Gastrocnemius medialis (tissue), 4 donors: ENCODE measurements at regions not wholly inside any gene's neighbourhood (a gene's known extent, or its start where the extent isn't known, plus 50 kb on each side); places are given as distances from the start of the nearest gene placed in this dataset.

Source experiments
- POLR2A ChIP-seq, 2 donors: fragments of 450-650 bp; IDR thresholded peaks; one replicate each; pipeline ENCODE4 v1.6.1; 2017; ENCODE audit warnings: antibody characterized with exemption in 2 of 2, mild to moderate bottlenecking in 2 of 2, moderate library complexity in 2 of 2
- TF ChIP-seq, protein P1 (sequence below), 5 experiments: fragments of 450-650 bp in 3 of 5; fragments of 200-600 bp in 2 of 5; sonication (generic) in 2 of 5; IDR thresholded peaks in 4 of 5; conservative IDR thresholded peaks in 1 of 5; 1 replicate in 4 of 5; 2 replicates in 1 of 5; pipeline ENCODE4 v1.5.1; 2016 to 2019; ENCODE audit warnings: antibody characterized with exemption in 5 of 5, mild to moderate bottlenecking in 3 of 5, moderate library complexity in 3 of 5

- no peak for TF ChIP-seq POLR2A (IDR thresholded peaks at IDR 0.05)
- TF ChIP-seq, protein P1, sequence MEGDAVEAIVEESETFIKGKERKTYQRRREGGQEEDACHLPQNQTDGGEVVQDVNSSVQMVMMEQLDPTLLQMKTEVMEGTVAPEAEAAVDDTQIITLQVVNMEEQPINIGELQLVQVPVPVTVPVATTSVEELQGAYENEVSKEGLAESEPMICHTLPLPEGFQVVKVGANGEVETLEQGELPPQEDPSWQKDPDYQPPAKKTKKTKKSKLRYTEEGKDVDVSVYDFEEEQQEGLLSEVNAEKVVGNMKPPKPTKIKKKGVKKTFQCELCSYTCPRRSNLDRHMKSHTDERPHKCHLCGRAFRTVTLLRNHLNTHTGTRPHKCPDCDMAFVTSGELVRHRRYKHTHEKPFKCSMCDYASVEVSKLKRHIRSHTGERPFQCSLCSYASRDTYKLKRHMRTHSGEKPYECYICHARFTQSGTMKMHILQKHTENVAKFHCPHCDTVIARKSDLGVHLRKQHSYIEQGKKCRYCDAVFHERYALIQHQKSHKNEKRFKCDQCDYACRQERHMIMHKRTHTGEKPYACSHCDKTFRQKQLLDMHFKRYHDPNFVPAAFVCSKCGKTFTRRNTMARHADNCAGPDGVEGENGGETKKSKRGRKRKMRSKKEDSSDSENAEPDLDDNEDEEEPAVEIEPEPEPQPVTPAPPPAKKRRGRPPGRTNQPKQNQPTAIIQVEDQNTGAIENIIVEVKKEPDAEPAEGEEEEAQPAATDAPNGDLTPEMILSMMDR (IDR thresholded peaks at IDR 0.05 in 4 of 5, conservative IDR thresholded peaks at IDR 0.05 in 1 of 5): no peak
These were observed 339.8 kb downstream of the DYSF start for GRCh38 chr2:71792926-71793761.
